SK-N-MC (cell line): ENCODE measurements at regions not wholly inside any gene's neighbourhood (a gene's known extent, or its start where the extent isn't known, plus 50 kb on each side); places are given as distances from the start of the nearest gene placed in this dataset.

Experiments
- EZH2 ChIP-seq: fragments of 200-600 bp; sonication (generic); IDR thresholded peaks from one replicate; pipeline ENCODE4 v1.6.1; 2017; ENCODE audit warnings: antibody characterized with exemption
- POLR2AphosphoS5 ChIP-seq: IDR thresholded peaks from 2 replicates; pipeline ENCODE4 v1.6.1; 2012; ENCODE audit warnings: mild to moderate bottlenecking, low read depth, low read length, borderline replicate concordance

GRCh38 chr2:54394392-54394791 is 61.7 kb upstream of the SPTBN1 start:
- TF ChIP-seq POLR2AphosphoS5 (no peak), EZH2 (no peak)
